ENCODE measurements at regions not wholly inside any gene's neighbourhood (a gene's known extent, or its start where the extent isn't known, plus 50 kb on each side); places are given as distances from the start of the nearest gene placed in this dataset.

GRCh38 chr20:40110311-40110831, 578.7 kb downstream of the MAFB start:
- Histone ChIP-seq H2BK5ac (ENCODE audit: low read depth, low read length) (no peak overlapping the region), H3K18ac (ENCODE audit: extremely low read depth, low read length) (no peak overlapping the region), H2AFZ (ENCODE audit: low read length) (no peak overlapping the region), H3K14ac (ENCODE audit: insufficient read length) (no peak overlapping the region), H3K27ac (ENCODE audit: low read depth, low read length) (no peak overlapping the region), H2AK5ac (ENCODE audit: low read depth, low read length) (no peak overlapping the region), H3K9ac (replicated peaks in 1 of 4; ENCODE audit: extremely low read depth in 1 of 4, low read depth in 3 of 4, low read length in 3 of 4) (no peak overlapping the region), H3K23ac (ENCODE audit: insufficient read length) (no peak overlapping the region), H3K9me3 (ENCODE audit: insufficient read depth in 2 of 2, low read depth in 1 of 2, low read length in 1 of 2) (no peaks in the 10 kb centered on the region), H3K79me2 (ENCODE audit: control insufficient read depth in 1 of 2, insufficient read depth in 2 of 2, low read length in 2 of 2) (no peaks in the 10 kb centered on the region), H2BK120ac (replicated peaks; ENCODE audit: low read depth, low read length) (no peak overlapping the region), H4K5ac (ENCODE audit: insufficient read length, low read depth, low read length) (no peak overlapping the region), H3K4ac (replicated peaks; ENCODE audit: insufficient read length, low read depth, low read length) (no peak overlapping the region), H3K56ac (replicated peaks; ENCODE audit: insufficient read length, low read depth, low read length) (no peak overlapping the region), H3K4me3 (ENCODE audit: extremely low read depth in 1 of 4, insufficient read depth in 2 of 4, low read depth in 3 of 4, low read length in 4 of 4) (no peak overlapping the region), H4K8ac (ENCODE audit: extremely low read depth, insufficient read depth, low read length) (no peak overlapping the region), H3K4me2 (ENCODE audit: insufficient read depth in 1 of 2, low read depth in 2 of 2, low read length in 2 of 2) (no peak overlapping the region), H3K79me1 (ENCODE audit: low read depth, low read length) (no peaks in the 10 kb centered on the region; the same call in 1 of the 2 replicates), H2BK15ac (ENCODE audit: low read length) (no peak overlapping the region), H3K27me3 (replicated peaks in 1 of 4; ENCODE audit: control insufficient read depth in 3 of 4, extremely low read depth in 1 of 4, insufficient read depth in 3 of 4, low read length in 3 of 4) (no peaks in the 10 kb centered on the region), H3K36me3 (ENCODE audit: control insufficient read depth in 2 of 4, insufficient read depth in 4 of 4, low read length in 3 of 4) (no peaks in the 10 kb centered on the region), H3K4me1 (replicated peaks in 1 of 4; ENCODE audit: control insufficient read depth in 3 of 4, insufficient read depth in 4 of 4, low read length in 3 of 4) (no peaks in the 10 kb centered on the region), H4K91ac (replicated peaks; ENCODE audit: insufficient read length, low read length) (no peak overlapping the region), H4K20me1 (replicated peaks in 1 of 2; ENCODE audit: control insufficient read depth in 1 of 2, insufficient read depth in 2 of 2, low read length in 2 of 2) (no peaks in the 10 kb centered on the region), H2BK20ac (ENCODE audit: low read length) (no peak overlapping the region), H2BK12ac (ENCODE audit: low read depth, low read length) (no peak overlapping the region; the same call in 1 of the 2 replicates), H3K23me2 (ENCODE audit: low read depth, low read length) (0 out of 2 replicates have a peak, but pooled peaks cover 2% of the 10 kb centered on the region)
- DNase-seq (ENCODE audit: low read depth in 1 of 2, low spot score in 2 of 2) (no peak), FAIRE-seq (no peak)
- WGBS, 2 experiments (ENCODE audit: extremely low coverage in 1 of 2, insufficient coverage in 1 of 2, insufficient read length in 1 of 2, insufficient replicate concordance in 2 of 2, low coverage in 1 of 2, low lambda C conversion rate in 2 of 2, missing lambda C conversion rate in 1 of 2), result 92% methylated on average over 4 of the region's 4 CpGs; no CpG with 5 or more reads in 1 of the 2 experiments
- POLR2A ChIA-PET (ENCODE audit: partially characterized antibody), result no interaction called here
- TF ChIP-seq E2F6 (IDR thresholded peaks at IDR 0.05), result no peak
- no peak for TF ChIP-seq BRCA1 (IDR thresholded peaks at IDR 0.05; ENCODE audit: low read depth, low read length)
- TF ChIP-seq RBBP5 (IDR thresholded peaks at IDR 0.05; ENCODE audit: borderline replicate concordance, low read depth, low read length), result no peak
- TF ChIP-seq KDM4A (IDR thresholded peaks at IDR 0.05; ENCODE audit: low read depth, low read length, severe bottlenecking), result no peak
- TF ChIP-seq RNF2 (IDR thresholded peaks at IDR 0.05; ENCODE audit: borderline replicate concordance, low read depth, low read length, missing control alignments, poor library complexity, severe bottlenecking), result no peak
- TF ChIP-seq ATF2 (IDR thresholded peaks at IDR 0.05; ENCODE audit: low read length), result no peak
- no peak for TF ChIP-seq MAX (IDR thresholded peaks at IDR 0.05)
- no peak for TF ChIP-seq CREB1 (IDR thresholded peaks at IDR 0.05)
- TF ChIP-seq KDM5A (IDR thresholded peaks at IDR 0.05; ENCODE audit: low read length), result no peak
- no peak for TF ChIP-seq TAF7 (optimal IDR thresholded peaks at IDR 0.05; ENCODE audit: borderline replicate concordance, low read depth, low read length)
- CTCF ChIA-PET (ENCODE audit: partially characterized antibody), result no interaction called here
